SJSA1 (cell line): ENCODE measurements at regions not wholly inside any gene's neighbourhood (a gene's known extent, or its start where the extent isn't known, plus 50 kb on each side); places are given as distances from the start of the nearest gene placed in this dataset.
"Not testable (repeated sequence)": the region's sequence is repeated elsewhere in the genome, so short reads cannot be mapped to it uniquely, and the experiment has no call there.

Experiments
- DNase-seq, 2 experiments: peaks; one replicate each; pipeline ENCODE4 v3.0.0-alpha.2; 2015 to 2020; ENCODE audit warnings: low spot score in 2 of 2, low read depth in 1 of 2
- H3K27ac ChIP-seq: fragments of 250-450 bp; sonication (Bioruptor Pico); 2 replicates; pipeline ENCODE4 v1.5.1; 2020; ENCODE audit warnings: mild to moderate bottlenecking, moderate library complexity
- H3K27me3 ChIP-seq: fragments of 250-450 bp; sonication (Bioruptor Pico); replicated peaks from 2 replicates; pipeline ENCODE4 v1.5.1; 2020; ENCODE audit warnings: mild to moderate bottlenecking, moderate library complexity
- H3K36me3 ChIP-seq: fragments of 250-450 bp; sonication (Bioruptor Pico); 2 replicates; pipeline ENCODE4 v1.5.1; 2020; ENCODE audit warnings: mild to moderate bottlenecking
- H3K4me1 ChIP-seq: fragments of 250-450 bp; sonication (Bioruptor Pico); replicated peaks from 2 replicates; pipeline ENCODE4 v1.6.1; 2021; ENCODE audit warnings: mild to moderate bottlenecking
- H3K4me3 ChIP-seq: fragments of 250-450 bp; sonication (Bioruptor Pico); 2 replicates; pipeline ENCODE4 v1.5.1; 2020; ENCODE audit warnings: mild to moderate bottlenecking
- H3K9me3 ChIP-seq: fragments of 250-450 bp; sonication (Bioruptor Pico); replicated peaks from 2 replicates; pipeline ENCODE4 v1.5.1; 2020; ENCODE audit warnings: mild to moderate bottlenecking

- DNase-seq: no peak
- Histone ChIP-seq H3K4me3 (no peak overlapping the region), H3K27ac (no peak overlapping the region), H3K27me3 (no peaks in the 10 kb centered on the region), H3K4me1 (no peaks in the 10 kb centered on the region), H3K36me3 (no peaks in the 10 kb centered on the region), H3K9me3 (peaks cover 2% of the 10 kb centered on the region)
These were observed 68.4 kb upstream of the MRPS6 start for GRCh38 chr21:34004974-34005373.

GRCh38 chr21:34004013-34004938, 69.1 kb upstream of the MRPS6 start:
- no peaks in the 10 kb centered on the region; the same call in none of the 2 replicates for H3K9me3 ChIP-seq
- H3K4me3 ChIP-seq: no peak overlapping the region
- no peak overlapping the region for H3K27ac ChIP-seq
- no peaks in the 10 kb centered on the region for H3K4me1 ChIP-seq
- H3K27me3 ChIP-seq: no peaks in the 10 kb centered on the region
- no peak for DNase-seq
- H3K36me3 ChIP-seq: no peaks in the 10 kb centered on the region

GRCh38 chr21:34003428-34003827, 70.0 kb upstream of the MRPS6 start:
- Histone ChIP-seq H3K9me3 (no peaks in the 10 kb centered on the region; the same call in 1 of the 2 replicates), H3K27me3 (no peaks in the 10 kb centered on the region), H3K4me1 (no peaks in the 10 kb centered on the region), H3K27ac (no peak overlapping the region), H3K36me3 (no peaks in the 10 kb centered on the region), H3K4me3 (no peak overlapping the region)
- no peak for DNase-seq

- H3K4me3 ChIP-seq: no peak overlapping the region
- no peaks in the 10 kb centered on the region for H3K9me3 ChIP-seq
- no peaks in the 10 kb centered on the region for H3K4me1 ChIP-seq
- no peak overlapping the region for H3K27ac ChIP-seq
- H3K27me3 ChIP-seq: no peaks in the 10 kb centered on the region
- no peaks in the 10 kb centered on the region for H3K36me3 ChIP-seq
- no peak for DNase-seq
These were observed 73.0 kb upstream of the MRPS6 start for GRCh38 chr21:34000375-34000774.

- DNase-seq: no peak
- H3K27me3 ChIP-seq: no peaks in the 10 kb centered on the region
- no peak overlapping the region for H3K4me3 ChIP-seq
These were observed 74.6 kb upstream of the MRPS6 start for GRCh38 chr21:33998809-33999208.

GRCh38 chr21:33998402-33998801, 75.0 kb upstream of the MRPS6 start:
- no peak overlapping the region for H3K4me3 ChIP-seq
- H3K27ac ChIP-seq: no peak overlapping the region
- no peaks in the 10 kb centered on the region for H3K36me3 ChIP-seq
- H3K27me3 ChIP-seq: no peaks in the 10 kb centered on the region
- no peak for DNase-seq
- no peaks in the 10 kb centered on the region for H3K4me1 ChIP-seq
- H3K9me3 ChIP-seq: no peaks in the 10 kb centered on the region

More at GRCh38 chr21:33998809-33999208, 74.6 kb upstream of the MRPS6 start:
- Histone ChIP-seq H3K9me3 (no peaks in the 10 kb centered on the region), H3K36me3 (no peaks in the 10 kb centered on the region), H3K4me1 (no peaks in the 10 kb centered on the region), H3K27ac (no peak overlapping the region)

GRCh38 chr21:33997436-33997835, 75.9 kb upstream of the MRPS6 start:
- H3K4me3 ChIP-seq: no peak overlapping the region
- H3K36me3 ChIP-seq: no peaks in the 10 kb centered on the region
- H3K9me3 ChIP-seq: no peaks in the 10 kb centered on the region
- no peaks in the 10 kb centered on the region for H3K27me3 ChIP-seq
- H3K4me1 ChIP-seq: no peaks in the 10 kb centered on the region
- no peak for DNase-seq
- no peak overlapping the region for H3K27ac ChIP-seq

GRCh38 chr21:33994373-33994772, 78.8 kb upstream of the ATP5PO start:
- H3K9me3 ChIP-seq: no peaks in the 10 kb centered on the region
- H3K36me3 ChIP-seq: no peaks in the 10 kb centered on the region
- H3K27ac ChIP-seq: no peak overlapping the region
- DNase-seq: no peak
- no peaks in the 10 kb centered on the region for H3K4me1 ChIP-seq
- no peaks in the 10 kb centered on the region for H3K27me3 ChIP-seq
- H3K4me3 ChIP-seq: no peak overlapping the region

GRCh38 chr21:33993286-33994231, 78.0 kb upstream of the ATP5PO start:
- Histone ChIP-seq H3K9me3 (no peaks in the 10 kb centered on the region), H3K4me1 (no peaks in the 10 kb centered on the region), H3K4me3 (no peak overlapping the region), H3K36me3 (no peaks in the 10 kb centered on the region), H3K27ac (no peak overlapping the region), H3K27me3 (no peaks in the 10 kb centered on the region)
- no peak for DNase-seq

- H3K27me3 ChIP-seq, H3K27ac ChIP-seq, DNase-seq, H3K36me3 ChIP-seq, H3K4me1 ChIP-seq, H3K9me3 ChIP-seq, H3K4me3 ChIP-seq: not testable (repeated sequence)
These were observed 76.8 kb upstream of the ATP5PO start for GRCh38 chr21:33992412-33992811.

- Histone ChIP-seq H3K9me3 (no peaks in the 10 kb centered on the region), H3K27ac (no peak overlapping the region), H3K27me3 (no peaks in the 10 kb centered on the region), H3K36me3 (no peaks in the 10 kb centered on the region), H3K4me3 (no peak overlapping the region), H3K4me1 (no peaks in the 10 kb centered on the region)
- DNase-seq: no peak
These were observed 75.5 kb upstream of the ATP5PO start for GRCh38 chr21:33991133-33991532.

GRCh38 chr21:33989440-33989839, 73.8 kb upstream of the ATP5PO start:
- H3K27ac ChIP-seq: no peak overlapping the region
- no peak overlapping the region for H3K4me3 ChIP-seq
- no peaks in the 10 kb centered on the region for H3K9me3 ChIP-seq
- DNase-seq: no peak
- no peaks in the 10 kb centered on the region for H3K4me1 ChIP-seq
- no peaks in the 10 kb centered on the region for H3K36me3 ChIP-seq
- no peaks in the 10 kb centered on the region for H3K27me3 ChIP-seq

- H3K27me3 ChIP-seq: no peaks in the 10 kb centered on the region
- no peaks in the 10 kb centered on the region for H3K4me1 ChIP-seq
- DNase-seq: no peak
- no peak overlapping the region for H3K27ac ChIP-seq
- no peak overlapping the region for H3K4me3 ChIP-seq
- H3K9me3 ChIP-seq: no peaks in the 10 kb centered on the region
- no peaks in the 10 kb centered on the region for H3K36me3 ChIP-seq
These were observed 72.8 kb upstream of the ATP5PO start for GRCh38 chr21:33988237-33989017.
